GM11168 (cell line): ENCODE measurements at regions not wholly inside any gene's neighbourhood (a gene's known extent, or its start where the extent isn't known, plus 50 kb on each side); places are given as distances from the start of the nearest gene placed in this dataset.

ENCODE experiments used
- in situ Hi-C: fragments of 300-500 bp; cut with MboI; formaldehyde crosslinking; loops from one replicate; pipeline ENCODE4 v1.12.0; 2022; ENCODE audit warnings: low sequenced_read_pairs; ENCODE audit not compliant: unreplicated experiment

GRCh38 chr13:99911965-99912566 lies 59.5 kb downstream of the ZIC5 start:
- in situ Hi-C loops: loop anchor here (25.0 kb wide), 2 partner anchors 250 to 625 kb away; no protein-coding TSS in a partner anchor

DNA sequence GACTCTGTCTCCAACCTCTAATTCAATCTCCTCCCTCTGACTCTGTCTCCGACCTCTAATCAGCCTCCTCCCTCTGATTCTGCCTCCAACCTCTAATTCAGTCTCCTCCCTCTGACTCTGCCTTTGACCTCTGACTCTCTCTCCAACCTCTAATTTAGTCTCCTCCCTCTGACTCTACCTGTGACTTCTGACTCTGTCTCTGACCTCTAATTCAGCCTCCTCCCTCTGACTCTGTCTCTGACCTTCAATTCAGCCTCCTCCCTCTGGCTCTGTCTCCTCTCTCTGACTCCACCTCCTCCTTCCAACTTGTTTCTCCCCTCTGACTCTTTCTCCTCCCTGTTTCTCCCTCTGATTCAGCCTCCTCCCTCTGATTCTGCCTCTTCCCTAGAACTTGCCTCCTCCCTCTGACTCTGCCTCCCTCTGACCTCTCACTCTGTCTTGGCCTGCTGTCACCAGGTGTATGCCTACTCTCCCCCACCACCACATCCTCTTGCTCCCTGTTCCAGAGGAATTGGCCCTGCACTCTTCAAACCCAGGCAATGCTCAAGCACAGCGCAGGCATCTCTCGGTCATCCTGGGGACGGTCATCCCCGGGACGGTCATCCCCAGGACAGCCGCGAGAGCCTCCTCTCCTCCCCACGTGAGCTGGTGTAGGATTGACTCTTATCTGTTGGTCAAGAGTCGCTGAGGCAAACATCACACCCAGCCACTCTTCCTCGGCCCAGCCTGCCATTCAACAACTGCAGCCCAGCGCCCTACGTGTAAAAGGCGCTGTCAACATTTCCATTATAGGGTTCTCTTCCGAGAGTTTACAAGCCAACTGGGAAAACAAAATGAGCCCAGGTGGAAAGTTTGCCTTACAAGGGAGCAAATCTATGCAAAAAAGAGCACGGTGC lies 60.2 kb downstream of the ZIC5 start:
- in situ Hi-C loops: loop anchor here (25.0 kb wide), 2 partner anchors 249 to 626 kb away; no protein-coding TSS in a partner anchor

- in situ Hi-C loops: loop anchor here (25.0 kb wide), 2 partner anchors 248 to 627 kb away; no protein-coding TSS in a partner anchor
These were observed 61.5 kb downstream of the ZIC5 start for GRCh38 chr13:99909836-99910619.

DNA sequence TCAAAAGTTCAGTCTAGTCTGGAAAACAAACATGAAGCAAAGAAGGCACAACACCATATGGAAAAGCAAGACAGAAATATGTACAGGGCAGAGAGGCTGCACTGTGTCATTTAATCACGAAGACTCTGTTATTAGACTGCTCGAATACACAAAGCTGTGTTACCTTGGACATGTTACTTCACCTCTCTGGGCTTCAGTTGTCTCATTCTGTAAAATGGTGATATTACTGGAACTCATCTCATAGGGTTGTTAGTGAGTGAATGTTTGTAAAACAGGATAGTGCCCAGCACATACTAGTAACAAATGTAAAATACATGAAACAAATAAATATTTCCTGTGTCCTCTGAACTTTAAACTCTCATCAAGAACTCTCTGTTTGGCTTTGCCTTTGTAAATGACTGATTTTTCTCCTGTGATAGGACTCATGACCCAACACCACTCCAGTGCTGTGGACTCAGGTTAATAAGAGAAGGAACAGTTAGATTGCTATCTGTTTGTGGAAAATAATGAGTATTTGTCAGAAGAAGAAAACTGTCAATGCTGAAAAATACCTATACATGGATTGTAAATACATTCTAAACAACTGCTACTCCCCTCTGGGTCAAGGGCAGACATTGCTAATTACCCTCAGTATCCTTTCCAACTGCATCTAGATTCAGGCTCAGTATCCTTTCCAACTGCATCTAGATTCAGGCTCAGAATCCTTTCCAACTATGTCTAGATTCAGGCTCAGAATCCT lies 62.3 kb downstream of the ZIC5 start:
- in situ Hi-C loops: loop anchor here (25.0 kb wide), 2 partner anchors 247 to 628 kb away; no protein-coding TSS in a partner anchor

DNA sequence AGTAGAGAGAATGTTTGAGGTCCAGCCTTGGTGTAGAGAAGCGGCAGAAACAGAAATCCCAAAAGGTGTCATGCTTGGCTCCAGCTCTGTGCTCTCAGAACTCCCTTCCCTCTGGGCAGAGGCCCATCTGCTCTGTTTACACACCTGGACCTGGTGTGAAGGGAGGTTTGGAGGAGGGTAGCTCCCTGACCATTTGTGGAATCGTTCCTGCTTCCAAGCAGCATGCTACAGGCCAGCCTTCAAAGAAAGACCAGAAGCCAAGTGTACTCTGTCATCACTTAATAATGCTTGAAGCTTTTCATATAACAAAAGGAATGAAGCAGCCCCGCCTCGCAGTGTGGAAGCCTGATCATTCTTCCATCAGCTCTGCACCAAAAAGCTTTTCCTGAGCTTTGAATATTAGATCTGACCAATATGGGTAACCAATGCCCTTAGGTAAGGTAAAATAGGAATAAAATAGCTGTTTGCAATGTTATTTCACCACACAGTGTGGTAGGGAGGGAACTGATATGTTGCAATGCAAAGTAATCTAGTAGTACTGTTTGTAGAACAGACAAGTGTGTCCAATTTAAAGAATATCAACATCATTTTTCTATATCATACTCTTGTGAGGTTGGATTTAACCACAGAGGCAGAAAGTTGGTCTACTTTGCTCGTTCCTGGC lies 63.3 kb downstream of the ZIC5 start:
- in situ Hi-C loops: loop anchor here (25.0 kb wide), 2 partner anchors 246 to 629 kb away; no protein-coding TSS in a partner anchor

DNA sequence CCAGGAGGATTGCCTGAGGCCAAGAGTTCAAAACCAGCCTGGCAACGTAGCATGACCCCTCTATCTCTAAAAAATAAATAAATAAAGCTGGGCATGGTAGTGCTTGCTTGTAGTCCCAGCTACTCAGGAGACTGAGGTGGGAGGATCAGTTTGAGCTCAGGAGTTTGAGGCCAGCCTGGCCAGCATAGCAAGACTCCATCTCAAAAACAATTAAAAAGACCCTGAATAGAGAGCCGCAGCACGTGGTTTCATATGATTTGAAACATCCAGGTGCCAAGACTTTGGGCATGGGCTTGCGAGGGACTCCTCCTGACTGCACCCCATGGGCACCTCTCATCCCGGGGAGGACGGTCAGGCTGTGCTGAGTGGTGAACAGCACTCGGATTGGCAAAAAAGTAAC lies 63.9 kb downstream of the ZIC5 start:
- in situ Hi-C loops: loop anchor here (25.0 kb wide), 2 partner anchors 245 to 630 kb away; no protein-coding TSS in a partner anchor

- in situ Hi-C loops: loop anchor here (25.0 kb wide), 2 partner anchors 245 to 630 kb away; no protein-coding TSS in a partner anchor
These were observed 64.5 kb downstream of the ZIC5 start for GRCh38 chr13:99907038-99907437.

GRCh38 chr13:99905814-99906213 lies 65.8 kb downstream of the ZIC5 start:
- in situ Hi-C loops: loop anchor here (25.0 kb wide), 2 partner anchors 244 to 631 kb away; no protein-coding TSS in a partner anchor

DNA sequence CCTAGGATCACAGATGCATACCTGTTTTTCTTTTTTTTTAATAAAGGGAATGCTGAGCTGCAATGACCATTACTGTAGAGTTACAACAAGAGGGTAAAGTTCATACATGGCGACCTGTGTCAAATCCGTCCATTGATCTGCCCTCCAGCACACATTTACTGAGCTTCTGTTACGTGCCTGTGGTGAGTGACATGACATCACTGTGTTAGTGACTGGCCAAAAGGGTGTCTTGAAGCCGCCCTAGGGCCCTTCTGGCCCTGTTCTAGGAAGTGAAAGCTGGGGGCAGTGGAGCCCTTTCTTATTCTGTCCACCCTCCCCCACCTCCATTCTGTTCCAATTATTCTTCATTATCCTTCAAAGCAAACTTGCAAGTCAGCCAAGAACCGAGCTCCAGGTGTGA lies 66.3 kb downstream of the ZIC5 start:
- in situ Hi-C loops: loop anchor here (25.0 kb wide), 2 partner anchors 243 to 632 kb away; no protein-coding TSS in a partner anchor

- in situ Hi-C loops: loop anchor here (25.0 kb wide), 2 partner anchors 241 to 634 kb away; no protein-coding TSS in a partner anchor
These were observed 68.4 kb downstream of the ZIC5 start for GRCh38 chr13:99903140-99903539.

- in situ Hi-C loops: loop anchor here (25.0 kb wide), 2 partner anchors 240 to 635 kb away; no protein-coding TSS in a partner anchor
These were observed 68.9 kb downstream of the ZIC5 start for GRCh38 chr13:99902657-99903056.

GRCh38 chr13:99900960-99901359 lies 70.6 kb downstream of the ZIC5 start:
- in situ Hi-C loops: loop anchor here (25.0 kb wide), 2 partner anchors 239 to 636 kb away; no protein-coding TSS in a partner anchor

DNA sequence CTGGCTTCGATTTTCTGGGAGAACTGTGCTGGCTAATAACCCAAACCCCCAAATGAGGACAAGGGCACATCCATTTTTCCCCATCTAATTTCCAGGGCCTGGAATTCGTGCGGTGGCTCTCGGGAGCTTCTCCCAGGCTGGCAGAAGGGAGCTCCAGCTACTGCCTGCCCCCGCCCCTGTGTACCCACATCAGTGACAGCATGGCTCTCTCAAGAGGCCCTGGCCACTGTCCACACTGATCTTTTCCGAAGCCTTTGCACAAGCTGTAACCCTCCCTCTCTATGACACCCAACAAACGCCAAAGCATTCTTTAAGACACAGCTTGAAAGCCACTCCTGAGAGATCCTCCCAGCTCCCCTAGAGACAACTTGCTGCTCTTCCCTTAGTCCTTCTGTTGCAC lies 73.1 kb downstream of the ZIC5 start:
- in situ Hi-C loops: no loop called here

- in situ Hi-C loops: no loop called here
These were observed 74.5 kb downstream of the ZIC5 start for GRCh38 chr13:99897076-99897440.

DNA sequence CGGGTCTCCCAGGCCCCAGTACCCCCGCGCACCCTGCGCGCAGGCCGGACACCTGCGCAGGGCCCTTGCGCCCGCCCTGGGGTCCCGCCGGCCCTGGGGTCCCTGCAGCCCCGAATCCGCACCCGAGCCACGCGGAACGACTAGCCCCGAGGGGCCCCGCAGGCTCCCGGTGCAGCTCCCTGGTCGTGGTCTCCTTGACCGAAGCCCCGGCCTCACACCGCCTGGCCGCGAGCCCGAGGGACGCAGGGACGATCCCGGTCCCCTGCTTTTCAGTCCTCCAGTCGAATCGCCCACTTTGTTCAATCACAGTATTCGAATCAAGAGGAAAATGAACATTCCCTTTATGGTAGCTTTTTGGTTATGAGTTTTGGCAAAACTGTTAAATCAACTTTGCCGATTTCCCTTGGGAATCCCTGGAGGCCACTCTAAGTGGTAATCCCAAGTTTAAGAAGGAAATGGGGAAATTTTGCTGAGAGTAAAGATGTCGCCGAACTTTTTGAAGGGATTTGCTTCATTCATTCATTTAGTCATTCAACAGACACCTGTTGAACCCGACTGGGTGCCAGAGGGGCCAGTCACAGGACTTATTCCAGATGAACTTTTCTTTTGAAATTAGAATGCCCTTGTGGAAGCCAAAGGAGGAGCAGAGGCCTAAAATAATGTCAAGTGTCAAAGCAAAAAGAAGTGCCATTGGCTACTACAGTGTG lies 75.0 kb downstream of the ZIC5 start:
- in situ Hi-C loops: no loop called here

DNA sequence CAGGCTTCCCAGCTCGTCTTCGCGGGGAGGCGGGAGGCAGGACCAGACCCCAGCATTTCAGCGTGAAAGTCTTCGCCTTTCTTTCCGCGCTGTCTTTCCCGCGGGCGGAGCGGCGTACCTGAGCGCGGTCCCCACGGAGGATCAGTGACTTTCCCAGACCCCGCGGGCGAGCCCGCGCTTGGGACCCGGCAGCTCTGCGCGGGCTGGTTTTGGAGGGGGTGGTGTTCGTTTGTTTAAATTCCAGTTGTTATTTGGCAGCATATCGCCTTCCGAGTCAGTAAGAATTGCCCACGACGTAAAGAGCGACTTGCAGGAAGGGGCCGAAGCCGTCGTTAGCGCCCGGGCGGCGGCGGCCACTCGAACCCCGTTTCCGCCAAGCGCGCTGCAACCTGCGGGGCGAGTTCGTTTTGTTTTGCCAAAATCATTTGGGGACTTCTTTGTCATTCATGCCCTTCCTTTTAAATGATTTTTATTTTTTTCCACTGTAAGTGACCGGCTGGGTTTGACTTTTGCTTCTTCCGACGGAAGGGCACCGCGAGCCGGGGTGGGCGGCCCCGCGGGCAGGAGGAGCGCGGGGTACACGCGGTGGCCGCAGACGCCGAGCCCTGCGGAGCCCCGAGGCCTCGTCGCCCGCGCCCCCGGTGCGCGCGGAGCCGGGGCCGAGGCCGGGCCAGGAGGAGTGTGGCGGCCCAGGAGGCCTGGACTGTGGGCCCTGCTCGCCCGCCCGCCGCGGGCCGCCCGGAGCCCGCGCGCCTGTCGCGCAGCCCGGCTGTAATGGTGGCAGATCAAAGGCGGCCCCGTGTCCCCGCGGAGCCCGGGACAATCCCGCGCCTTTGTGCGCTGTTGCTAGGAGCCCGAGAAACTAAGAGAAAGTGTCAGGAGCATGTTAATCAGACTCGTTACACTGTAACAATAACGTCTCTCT lies 75.9 kb downstream of the ZIC5 start:
- in situ Hi-C loops: no loop called here

DNA sequence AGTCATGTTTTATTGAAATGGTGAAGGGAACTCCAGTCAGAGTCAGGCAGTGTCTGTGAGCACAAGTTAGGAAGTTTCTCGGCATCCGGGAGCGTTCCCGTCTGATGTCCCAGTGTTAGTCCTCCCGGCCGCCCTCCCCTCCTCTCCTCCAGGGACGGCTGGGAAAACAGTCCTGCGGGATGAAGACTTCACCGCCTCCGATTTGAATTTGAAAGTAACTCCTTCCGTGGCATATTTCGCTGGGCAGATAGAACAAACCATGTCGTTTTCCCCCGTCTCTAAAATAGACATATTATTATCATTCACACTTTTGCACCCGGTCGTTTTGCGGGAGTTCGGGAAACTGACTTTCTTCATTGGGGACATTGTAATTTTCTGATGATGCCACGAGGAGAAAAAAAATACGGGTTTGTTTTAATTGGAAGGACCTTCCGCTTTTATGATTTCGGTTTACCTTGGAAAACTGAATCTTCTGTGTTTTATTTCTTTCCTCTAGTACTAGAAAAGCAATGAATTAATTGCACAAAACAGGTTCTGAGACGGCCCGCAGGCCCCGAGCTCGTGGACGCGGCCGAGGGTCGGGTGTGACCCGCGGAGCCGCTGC lies 76.6 kb downstream of the ZIC5 start:
- in situ Hi-C loops: no loop called here
